ENCODE measurements at regions not wholly inside any gene's neighbourhood (a gene's known extent, or its start where the extent isn't known, plus 50 kb on each side); places are given as distances from the start of the nearest gene placed in this dataset.

GRCh38 chr13:87255394-87255793 lies 415.8 kb upstream of the SLITRK5 start:
- no peak for TF ChIP-seq POLR2A (IDR thresholded peaks at IDR 0.05; ENCODE audit: low read depth, low read length)
- no peak for TF ChIP-seq TAF1 (IDR thresholded peaks at IDR 0.05; ENCODE audit: borderline replicate concordance, low read depth, low read length)
- no peak for TF ChIP-seq POLR2AphosphoS5 (IDR thresholded peaks at IDR 0.05; ENCODE audit: low read depth, low read length)
- FAIRE-seq = no peak
- DNase-seq (ENCODE audit: insufficient read length) = no peak

DNA sequence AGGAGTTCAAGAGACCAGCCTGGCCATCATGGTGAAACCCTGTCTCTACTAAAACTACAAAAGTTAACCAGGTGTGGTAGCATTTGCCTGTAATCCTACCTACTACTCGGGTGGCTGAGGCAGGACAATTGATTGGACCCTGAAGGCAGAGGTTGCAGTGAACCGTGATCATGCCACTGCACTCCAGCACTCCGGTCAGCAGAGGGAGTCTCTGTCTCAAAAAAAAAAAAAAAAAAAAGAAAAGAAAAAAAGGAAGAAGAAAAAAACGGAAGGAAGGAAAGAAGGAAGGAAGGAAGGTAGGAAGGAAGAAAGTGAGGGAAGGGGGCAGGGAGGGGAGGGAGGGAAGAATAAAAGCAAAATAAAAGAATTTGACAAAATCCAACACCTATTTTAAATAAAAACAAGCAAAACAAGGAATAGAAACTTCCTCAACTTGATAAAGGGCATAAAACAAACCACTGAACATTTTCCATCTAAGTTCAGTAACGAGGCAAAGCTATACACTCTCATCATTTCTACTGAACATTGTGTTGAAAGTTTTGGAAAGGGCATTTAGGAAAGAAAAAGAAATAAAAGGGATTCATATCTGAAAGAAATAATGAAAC lies 411.6 kb upstream of the SLITRK5 start:
- no peak for FAIRE-seq
- no peak for TF ChIP-seq POLR2AphosphoS5 (IDR thresholded peaks at IDR 0.05; ENCODE audit: low read depth, low read length)
- no peak for TF ChIP-seq POLR2A (IDR thresholded peaks at IDR 0.05; ENCODE audit: low read depth, low read length)
- no peak for TF ChIP-seq TAF1 (IDR thresholded peaks at IDR 0.05; ENCODE audit: borderline replicate concordance, low read depth, low read length)
- no peak for DNase-seq (ENCODE audit: insufficient read length)

DNA sequence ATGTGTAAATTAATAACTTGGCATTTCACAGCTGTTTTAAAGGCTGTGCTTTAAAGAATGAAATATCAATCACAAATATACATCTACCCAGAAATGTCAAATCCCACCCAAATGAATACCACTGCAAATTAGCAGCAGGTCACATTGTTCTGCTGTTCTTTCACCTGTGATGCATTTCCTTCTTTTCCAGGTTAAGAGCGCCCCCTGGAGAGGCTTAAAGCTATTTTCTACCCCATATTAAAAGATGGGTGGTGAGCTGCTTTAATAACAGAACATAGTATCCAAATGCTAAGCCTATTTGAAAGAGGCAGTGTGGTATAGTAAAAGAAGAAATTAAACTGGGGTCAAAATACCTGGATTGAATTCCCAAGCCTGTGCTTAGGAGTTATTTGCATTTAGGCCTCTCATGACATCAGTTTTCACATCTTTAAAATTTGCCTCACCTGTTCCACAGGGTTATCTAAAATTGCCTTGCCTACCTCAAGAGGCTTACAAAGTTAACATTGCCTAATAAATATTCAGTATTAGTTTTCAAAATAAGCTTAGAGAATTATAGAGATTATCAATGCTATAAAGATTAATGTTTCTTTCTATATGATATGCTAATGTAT lies 396.9 kb upstream of the SLITRK5 start:
- FAIRE-seq = no peak
- DNase-seq (ENCODE audit: insufficient read length) = no peak
- TF ChIP-seq TAF1 (IDR thresholded peaks at IDR 0.05; ENCODE audit: borderline replicate concordance, low read depth, low read length) (no peak), POLR2AphosphoS5 (IDR thresholded peaks at IDR 0.05; ENCODE audit: low read depth, low read length) (no peak), POLR2A (IDR thresholded peaks at IDR 0.05; ENCODE audit: low read depth, low read length) (no peak)

DNA sequence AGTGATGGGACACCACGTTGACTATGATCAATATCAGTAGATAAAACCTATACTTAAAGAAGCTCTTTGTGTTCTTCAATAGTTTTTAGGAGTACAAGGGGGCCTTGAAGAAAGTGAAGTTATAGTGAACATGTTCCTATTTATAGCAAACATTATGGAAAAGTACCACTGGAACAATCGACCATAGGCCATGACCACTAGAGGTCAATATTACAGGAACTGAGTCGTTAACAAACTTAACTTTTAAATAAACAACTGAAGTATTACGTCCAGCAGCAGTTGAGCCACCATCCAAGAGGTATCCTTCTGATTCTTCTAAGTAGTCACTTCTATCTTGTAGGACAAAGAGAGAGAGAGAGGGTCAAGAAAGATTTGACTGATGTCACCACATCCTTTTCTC lies 391.0 kb upstream of the SLITRK5 start:
- FAIRE-seq (no peak), DNase-seq (ENCODE audit: insufficient read length) (no peak)
- no peak for TF ChIP-seq TAF1 (IDR thresholded peaks at IDR 0.05; ENCODE audit: borderline replicate concordance, low read depth, low read length)
- TF ChIP-seq POLR2A (IDR thresholded peaks at IDR 0.05; ENCODE audit: low read depth, low read length) = no peak
- TF ChIP-seq POLR2AphosphoS5 (IDR thresholded peaks at IDR 0.05; ENCODE audit: low read depth, low read length) = no peak

- TF ChIP-seq POLR2AphosphoS5 (IDR thresholded peaks at IDR 0.05; ENCODE audit: low read depth, low read length) = no peak
- TF ChIP-seq POLR2A (IDR thresholded peaks at IDR 0.05; ENCODE audit: low read depth, low read length) = no peak
- TF ChIP-seq TAF1 (IDR thresholded peaks at IDR 0.05; ENCODE audit: borderline replicate concordance, low read depth, low read length) = no peak
- FAIRE-seq (no peak), DNase-seq (ENCODE audit: insufficient read length) (no peak)
Measured at GRCh38 chr13:87287721-87288120, 383.4 kb upstream of the SLITRK5 start.

DNA sequence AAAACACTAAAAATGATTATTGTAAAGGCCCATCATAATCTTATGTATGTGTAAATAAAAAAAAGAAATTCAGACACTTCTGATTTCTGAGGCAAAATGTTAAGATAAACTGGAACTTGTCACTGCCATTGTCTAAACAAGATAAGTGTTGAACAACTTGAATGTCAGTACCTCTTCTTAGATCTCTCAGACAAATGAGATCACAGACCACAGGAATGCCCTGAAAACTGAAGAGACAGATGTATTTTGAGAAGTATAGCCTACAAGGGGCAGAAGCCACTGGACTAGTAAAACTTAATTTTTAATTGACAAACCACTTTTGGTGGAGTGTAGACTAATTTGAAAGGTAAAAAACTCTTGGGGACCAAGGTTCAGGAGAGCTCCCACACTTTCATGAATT lies 375.5 kb upstream of the SLITRK5 start:
- no peak for FAIRE-seq
- no peak for DNase-seq (ENCODE audit: insufficient read length)
- TF ChIP-seq POLR2A (IDR thresholded peaks at IDR 0.05; ENCODE audit: low read depth, low read length) (no peak), TAF1 (IDR thresholded peaks at IDR 0.05; ENCODE audit: borderline replicate concordance, low read depth, low read length) (no peak), POLR2AphosphoS5 (IDR thresholded peaks at IDR 0.05; ENCODE audit: low read depth, low read length) (no peak)

GRCh38 chr13:87302034-87302433 lies 369.1 kb upstream of the SLITRK5 start:
- no peak for FAIRE-seq
- DNase-seq (ENCODE audit: insufficient read length) = no peak
- no peak for TF ChIP-seq POLR2A (IDR thresholded peaks at IDR 0.05; ENCODE audit: low read depth, low read length)
- TF ChIP-seq TAF1 (IDR thresholded peaks at IDR 0.05; ENCODE audit: borderline replicate concordance, low read depth, low read length) = no peak
- no peak for TF ChIP-seq POLR2AphosphoS5 (IDR thresholded peaks at IDR 0.05; ENCODE audit: low read depth, low read length)

DNA sequence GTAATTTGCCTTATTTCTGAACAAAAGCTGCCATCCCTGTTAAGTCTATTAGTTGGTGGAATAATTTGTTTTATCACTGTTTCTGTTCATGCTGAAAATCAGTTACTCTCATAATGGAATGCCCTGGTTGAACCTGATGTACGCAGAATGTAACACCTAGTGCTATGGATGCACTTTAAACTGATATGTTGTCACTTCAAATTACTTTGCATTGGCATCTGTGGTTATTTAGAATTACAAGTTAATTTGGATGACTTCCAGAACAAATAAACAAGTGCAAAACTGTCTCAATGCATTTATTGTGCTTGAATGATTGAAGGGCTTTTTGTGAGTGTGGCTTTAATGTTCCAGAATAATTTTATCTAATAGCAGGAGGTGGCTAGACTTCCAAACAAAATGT lies 368.2 kb upstream of the SLITRK5 start:
- DNase-seq (ENCODE audit: insufficient read length) = no peak
- no peak for FAIRE-seq
- no peak for TF ChIP-seq POLR2AphosphoS5 (IDR thresholded peaks at IDR 0.05; ENCODE audit: low read depth, low read length)
- no peak for TF ChIP-seq TAF1 (IDR thresholded peaks at IDR 0.05; ENCODE audit: borderline replicate concordance, low read depth, low read length)
- no peak for TF ChIP-seq POLR2A (IDR thresholded peaks at IDR 0.05; ENCODE audit: low read depth, low read length)

DNA sequence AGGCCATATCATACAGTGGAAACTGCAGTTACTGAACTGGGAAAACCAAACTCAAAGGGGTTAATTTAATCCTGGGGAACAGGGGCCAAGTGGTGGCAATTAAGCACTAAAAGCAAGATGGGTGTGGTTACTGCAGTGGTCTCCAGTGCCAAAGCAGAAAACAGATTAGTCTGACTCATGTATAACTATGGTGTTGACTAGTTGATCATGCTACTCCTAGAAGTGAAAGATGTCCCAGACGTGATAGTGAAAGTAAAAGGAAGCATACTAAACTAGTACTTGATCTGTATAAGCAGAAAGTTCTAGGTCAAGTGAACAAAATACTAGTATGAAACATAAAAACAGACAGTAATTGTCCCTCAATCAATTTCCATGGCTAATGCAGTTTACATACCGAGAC lies 360.0 kb upstream of the SLITRK5 start:
- FAIRE-seq (no peak), DNase-seq (ENCODE audit: insufficient read length) (no peak)
- no peak for TF ChIP-seq POLR2AphosphoS5 (IDR thresholded peaks at IDR 0.05; ENCODE audit: low read depth, low read length)
- no peak for TF ChIP-seq TAF1 (IDR thresholded peaks at IDR 0.05; ENCODE audit: borderline replicate concordance, low read depth, low read length)
- TF ChIP-seq POLR2A (IDR thresholded peaks at IDR 0.05; ENCODE audit: low read depth, low read length) = no peak

GRCh38 chr13:87314822-87315221 lies 356.3 kb upstream of the SLITRK5 start:
- DNase-seq (ENCODE audit: insufficient read length) (no peak), FAIRE-seq (no peak)
- TF ChIP-seq TAF1 (IDR thresholded peaks at IDR 0.05; ENCODE audit: borderline replicate concordance, low read depth, low read length) (no peak), POLR2AphosphoS5 (IDR thresholded peaks at IDR 0.05; ENCODE audit: low read depth, low read length) (no peak), POLR2A (IDR thresholded peaks at IDR 0.05; ENCODE audit: low read depth, low read length) (no peak)

DNA sequence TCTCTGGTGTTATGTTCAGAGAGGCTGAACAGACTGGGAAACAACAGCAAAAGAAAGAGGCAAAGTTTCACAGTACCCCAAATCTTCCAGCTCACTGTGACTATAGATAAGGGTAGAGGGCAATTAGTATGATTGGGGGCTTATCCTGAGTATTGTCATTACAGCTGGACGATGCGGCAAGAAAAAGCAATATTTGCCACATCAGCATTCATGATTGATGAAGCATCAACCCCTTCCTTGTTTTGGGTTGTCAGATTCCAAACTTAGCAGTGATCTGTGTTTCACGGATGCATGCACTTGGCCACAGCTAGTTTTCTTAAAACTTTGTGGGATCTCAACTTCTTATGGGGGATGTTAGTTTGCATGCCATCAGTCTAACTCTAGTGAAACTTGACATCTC lies 348.8 kb upstream of the SLITRK5 start:
- TF ChIP-seq POLR2AphosphoS5 (IDR thresholded peaks at IDR 0.05; ENCODE audit: low read depth, low read length) = no peak
- no peak for TF ChIP-seq POLR2A (IDR thresholded peaks at IDR 0.05; ENCODE audit: low read depth, low read length)
- no peak for TF ChIP-seq TAF1 (IDR thresholded peaks at IDR 0.05; ENCODE audit: borderline replicate concordance, low read depth, low read length)
- DNase-seq (ENCODE audit: insufficient read length) (no peak), FAIRE-seq (no peak)

GRCh38 chr13:87324558-87324957 lies 346.6 kb upstream of the SLITRK5 start:
- FAIRE-seq = no peak
- no peak for DNase-seq (ENCODE audit: insufficient read length)
- TF ChIP-seq TAF1 (IDR thresholded peaks at IDR 0.05; ENCODE audit: borderline replicate concordance, low read depth, low read length) = no peak
- TF ChIP-seq POLR2AphosphoS5 (IDR thresholded peaks at IDR 0.05; ENCODE audit: low read depth, low read length) = no peak
- TF ChIP-seq POLR2A (IDR thresholded peaks at IDR 0.05; ENCODE audit: low read depth, low read length) = no peak
